Spleen (tissue), 7 donors: ENCODE measurements at regions not wholly inside any gene's neighbourhood (a gene's known extent, or its start where the extent isn't known, plus 50 kb on each side); places are given as distances from the start of the nearest gene placed in this dataset.

Source experiments
- POLR2A ChIP-seq, 3 donors: fragments of 450-650 bp; IDR thresholded peaks; one replicate each; pipeline ENCODE4 v1.5.1; 2017; ENCODE audit warnings: antibody characterized with exemption in 3 of 3, mild to moderate bottlenecking in 1 of 3
- POLR2AphosphoS5 ChIP-seq, 3 donors: sonication (generic); formaldehyde crosslinking; IDR thresholded peaks; one replicate each; pipeline ENCODE4 v1.5.1; 2017; ENCODE audit warnings: antibody characterized with exemption in 3 of 3
- TF ChIP-seq, protein P1 (sequence below), 11 experiments: fragments of 200-600 bp in 7 of 11; fragments of 450-650 bp in 4 of 11; sonication (generic) in 4 of 11; IDR thresholded peaks in 8 of 11; conservative IDR thresholded peaks in 3 of 11; 1 replicate in 7 of 11; 2 replicates in 4 of 11; pipeline versions ENCODE4 v1.4.0 to v1.8.0; 2016 to 2021; ENCODE audit warnings: antibody characterized with exemption in 11 of 11, inconsistent platforms in 4 of 11, mild to moderate bottlenecking in 1 of 11
- donor health status: DM: no; HTN: no; CAD: no; lungs with moderate emphysema.
- donor health status: DM: no; HTN: no; CAD: no.
- donor health status: DM: no; HTN: no; CAD: no.

- TF ChIP-seq, protein P1, sequence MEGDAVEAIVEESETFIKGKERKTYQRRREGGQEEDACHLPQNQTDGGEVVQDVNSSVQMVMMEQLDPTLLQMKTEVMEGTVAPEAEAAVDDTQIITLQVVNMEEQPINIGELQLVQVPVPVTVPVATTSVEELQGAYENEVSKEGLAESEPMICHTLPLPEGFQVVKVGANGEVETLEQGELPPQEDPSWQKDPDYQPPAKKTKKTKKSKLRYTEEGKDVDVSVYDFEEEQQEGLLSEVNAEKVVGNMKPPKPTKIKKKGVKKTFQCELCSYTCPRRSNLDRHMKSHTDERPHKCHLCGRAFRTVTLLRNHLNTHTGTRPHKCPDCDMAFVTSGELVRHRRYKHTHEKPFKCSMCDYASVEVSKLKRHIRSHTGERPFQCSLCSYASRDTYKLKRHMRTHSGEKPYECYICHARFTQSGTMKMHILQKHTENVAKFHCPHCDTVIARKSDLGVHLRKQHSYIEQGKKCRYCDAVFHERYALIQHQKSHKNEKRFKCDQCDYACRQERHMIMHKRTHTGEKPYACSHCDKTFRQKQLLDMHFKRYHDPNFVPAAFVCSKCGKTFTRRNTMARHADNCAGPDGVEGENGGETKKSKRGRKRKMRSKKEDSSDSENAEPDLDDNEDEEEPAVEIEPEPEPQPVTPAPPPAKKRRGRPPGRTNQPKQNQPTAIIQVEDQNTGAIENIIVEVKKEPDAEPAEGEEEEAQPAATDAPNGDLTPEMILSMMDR (IDR thresholded peaks at IDR 0.05 in 8 of 11, conservative IDR thresholded peaks at IDR 0.05 in 3 of 11), result no peak
- TF ChIP-seq POLR2A (IDR thresholded peaks at IDR 0.05), result no peak
- TF ChIP-seq POLR2AphosphoS5 (IDR thresholded peaks at IDR 0.05), result no peak
Measured at GRCh38 chr5:105836268-105836667, 1834.5 kb downstream of the EFNA5 start.
